COLO668 (cell line): ENCODE measurements at regions not wholly inside any gene's neighbourhood (a gene's known extent, or its start where the extent isn't known, plus 50 kb on each side); places are given as distances from the start of the nearest gene placed in this dataset.

ENCODE experiments used
- DNase-seq: peaks from one replicate; lab custom pipeline; 2025; ENCODE audit not compliant: unreplicated experiment; lab: John Stamatoyannopoulos, UW

- DNase-seq = peak; percentile 11
Observed at GRCh38 chr1:181383695-181384094, 99.6 kb upstream of the CACNA1E start.

GRCh38 chr1:181386340-181386739, 97.0 kb upstream of the CACNA1E start:
- DNase-seq = no peak

GRCh38 chr1:181386951-181387350, 96.4 kb upstream of the CACNA1E start:
- no peak for DNase-seq

GRCh38 chr1:181387702-181388101, 95.6 kb upstream of the CACNA1E start:
- no peak for DNase-seq

GRCh38 chr1:181390410-181391077, 92.8 kb upstream of the CACNA1E start:
- DNase-seq = peak; percentile 33

- no peak for DNase-seq
Observed at GRCh38 chr1:181391301-181391900, 91.9 kb upstream of the CACNA1E start.

GRCh38 chr1:181392133-181392532, 91.2 kb upstream of the CACNA1E start:
- DNase-seq = no peak

GRCh38 chr1:181392613-181393220, 90.6 kb upstream of the CACNA1E start:
- DNase-seq = no peak

GRCh38 chr1:181394766-181395165, 88.6 kb upstream of the CACNA1E start:
- no peak for DNase-seq

GRCh38 chr1:181396171-181396670, 87.1 kb upstream of the CACNA1E start:
- DNase-seq = no peak

GRCh38 chr1:181396811-181397210, 86.5 kb upstream of the CACNA1E start:
- no peak for DNase-seq

GRCh38 chr1:181397845-181398244, 85.5 kb upstream of the CACNA1E start:
- no peak for DNase-seq

- DNase-seq = no peak
Observed at GRCh38 chr1:181398544-181398943, 84.8 kb upstream of the CACNA1E start.

GRCh38 chr1:181405584-181405983, 77.7 kb upstream of the CACNA1E start:
- no peak for DNase-seq

GRCh38 chr1:181406989-181407388, 76.3 kb upstream of the CACNA1E start:
- no peak for DNase-seq

- no peak for DNase-seq
Observed at GRCh38 chr1:181409981-181410380, 73.3 kb upstream of the CACNA1E start.

- no peak for DNase-seq
Observed at GRCh38 chr1:181412746-181413145, 70.6 kb upstream of the CACNA1E start.

- DNase-seq = no peak
Observed at GRCh38 chr1:181413195-181413815, 70.0 kb upstream of the CACNA1E start.

- no peak for DNase-seq
Observed at GRCh38 chr1:181413836-181414235, 69.5 kb upstream of the CACNA1E start.

GRCh38 chr1:181416268-181416860, 67.0 kb upstream of the CACNA1E start:
- no peak for DNase-seq

- DNase-seq = no peak
Observed at GRCh38 chr1:181417915-181418314, 65.4 kb upstream of the CACNA1E start.
